HG03039 (cell line): ENCODE measurements at regions not wholly inside any gene's neighbourhood (a gene's known extent, or its start where the extent isn't known, plus 50 kb on each side); places are given as distances from the start of the nearest gene placed in this dataset.

ENCODE experiments used
- ATAC-seq: cut with Tn5 transposase; IDR thresholded peaks from one replicate; pipeline ENCODE4 v1.9.1; 2021; ENCODE audit warnings: mild to moderate bottlenecking, moderate library complexity; ENCODE audit not compliant: unreplicated experiment

- no peak for ATAC-seq
Observed at GRCh38 chr10:6888434-6888833, 308.4 kb upstream of the PRKCQ start.

- ATAC-seq, result no peak
Observed at GRCh38 chr10:6885284-6885683, 305.2 kb upstream of the PRKCQ start.

GRCh38 chr10:6881987-6882386 is 301.9 kb upstream of the PRKCQ start:
- ATAC-seq, result no peak

GRCh38 chr10:6877722-6878392 is 297.8 kb upstream of the PRKCQ start:
- no peak for ATAC-seq

- ATAC-seq, result no peak
Observed at GRCh38 chr10:6877336-6877721, 297.3 kb upstream of the PRKCQ start.

GRCh38 chr10:6875269-6875865 is 295.3 kb upstream of the PRKCQ start:
- ATAC-seq, result no peak

GRCh38 chr10:6871128-6871527 is 291.1 kb upstream of the PRKCQ start:
- no peak for ATAC-seq

- no peak for ATAC-seq
Observed at GRCh38 chr10:6868036-6868725, 288.1 kb upstream of the PRKCQ start.

GRCh38 chr10:6866757-6867156 is 286.7 kb upstream of the PRKCQ start:
- no peak for ATAC-seq

GRCh38 chr10:6864142-6864541 is 284.1 kb upstream of the PRKCQ start:
- ATAC-seq, result no peak

- ATAC-seq, result no peak
Observed at GRCh38 chr10:6863381-6863780, 283.3 kb upstream of the PRKCQ start.

GRCh38 chr10:6850452-6850851 is 270.4 kb upstream of the PRKCQ start:
- no peak for ATAC-seq

- ATAC-seq, result no peak
Observed at GRCh38 chr10:6847561-6847960, 267.5 kb upstream of the PRKCQ start.

- no peak for ATAC-seq
Observed at GRCh38 chr10:6843894-6844650, 264.0 kb upstream of the PRKCQ start.

- ATAC-seq, result no peak
Observed at GRCh38 chr10:6843481-6843881, 263.4 kb upstream of the PRKCQ start.

GRCh38 chr10:6842722-6843121 is 262.6 kb upstream of the PRKCQ start:
- no peak for ATAC-seq

- no peak for ATAC-seq
Observed at GRCh38 chr10:6841761-6842160, 261.7 kb upstream of the PRKCQ start.

- ATAC-seq, result no peak
Observed at GRCh38 chr10:6840766-6841165, 260.7 kb upstream of the PRKCQ start.

- no peak for ATAC-seq
Observed at GRCh38 chr10:6840201-6840691, 260.2 kb upstream of the PRKCQ start.

- no peak for ATAC-seq
Observed at GRCh38 chr10:6838118-6838517, 258.0 kb upstream of the PRKCQ start.

GRCh38 chr10:6833458-6834011 is 253.5 kb upstream of the PRKCQ start:
- ATAC-seq, result no peak
